NCI-H526 treated with DMSO at 0.1 percent for 48 hours (cell line): ENCODE measurements at regions not wholly inside any gene's neighbourhood (a gene's known extent, or its start where the extent isn't known, plus 50 kb on each side); places are given as distances from the start of the nearest gene placed in this dataset.

Source experiments
- DNase-seq: peaks from one replicate; lab custom pipeline; 2025; lab: John Stamatoyannopoulos, UW

- no peak for DNase-seq
Observed at GRCh38 chr9:8262625-8263622, 463.3 kb upstream of the DMAC1 start.

DNA sequence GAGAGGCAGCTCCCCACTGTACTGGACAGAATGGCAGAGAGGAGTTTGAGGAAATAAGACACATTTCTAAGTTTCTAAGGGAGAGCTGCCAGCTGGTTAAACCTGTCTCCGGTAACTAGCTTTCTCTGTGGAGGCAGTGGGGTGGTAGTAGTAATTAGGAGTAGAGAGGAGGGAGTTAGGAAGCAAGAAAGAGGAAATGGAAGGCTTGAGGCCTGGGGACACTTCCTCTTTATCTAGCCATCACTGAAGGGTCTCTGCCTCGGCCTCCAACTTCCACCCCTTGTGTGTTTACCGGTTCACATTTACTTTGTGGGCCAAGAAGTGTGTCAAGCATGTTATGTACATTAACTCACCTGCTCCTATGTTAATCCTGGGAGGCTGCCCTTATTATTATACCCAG lies 462.2 kb upstream of the DMAC1 start:
- DNase-seq: no peak

DNA sequence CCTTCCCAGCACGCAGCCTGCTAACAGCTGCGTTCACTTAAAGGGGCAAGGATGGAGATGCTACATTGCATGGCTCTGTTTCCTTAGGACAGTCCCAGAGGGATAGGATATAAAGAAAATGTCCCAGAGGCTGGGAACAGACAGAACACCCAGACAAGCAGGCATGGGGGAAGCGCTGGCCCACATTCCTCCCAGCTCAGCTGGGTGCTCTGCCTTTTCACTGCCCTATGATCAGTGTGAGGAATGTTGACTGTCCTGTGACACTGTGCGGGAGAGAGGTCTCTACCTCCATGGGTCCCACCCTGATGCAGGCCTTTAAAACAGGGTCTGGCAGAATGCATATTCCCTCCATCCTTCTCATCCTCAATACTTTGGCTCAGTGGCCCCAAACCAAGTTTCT lies 459.4 kb upstream of the DMAC1 start:
- DNase-seq: no peak

- DNase-seq: no peak
Observed at GRCh38 chr9:8256880-8257279, 457.3 kb upstream of the DMAC1 start.

DNA sequence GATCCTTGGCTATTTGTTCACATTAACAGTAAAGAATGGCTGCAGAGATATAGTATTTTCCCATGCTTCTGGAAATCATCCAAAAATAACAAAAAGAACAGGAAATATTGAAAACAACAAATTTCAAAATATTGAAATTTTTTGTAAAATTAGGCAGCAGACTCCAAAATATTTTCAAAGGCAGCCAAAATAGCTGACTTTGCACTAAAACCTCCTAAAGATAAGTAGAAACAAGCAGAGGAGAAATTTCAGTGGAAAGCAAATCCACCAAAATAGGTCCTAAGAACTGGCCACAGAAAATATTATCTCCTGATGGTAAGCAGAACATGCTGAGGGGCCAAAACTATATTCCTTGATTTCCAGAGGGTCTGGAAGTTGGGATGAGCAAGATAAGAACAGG lies 456.3 kb upstream of the DMAC1 start:
- DNase-seq: no peak

DNA sequence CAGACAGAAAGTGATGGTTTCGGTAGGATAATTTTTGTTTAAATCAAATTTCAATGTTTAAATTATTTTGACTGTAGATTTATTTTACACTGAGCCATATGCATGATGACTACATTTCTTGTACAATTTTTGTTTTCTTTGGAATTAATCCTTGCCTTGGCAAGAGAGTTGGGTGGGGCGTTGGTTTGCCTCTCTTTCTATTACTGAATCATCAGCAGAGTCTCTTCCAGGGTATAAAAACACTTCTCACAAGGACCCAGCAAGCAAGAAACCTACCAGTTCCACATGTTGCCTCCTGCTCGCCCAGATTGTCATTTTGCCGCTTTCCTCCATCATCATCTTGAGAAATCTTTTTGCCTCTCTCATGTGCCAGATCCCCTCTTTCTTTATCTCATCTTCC lies 455.0 kb upstream of the DMAC1 start:
- DNase-seq: no peak

DNA sequence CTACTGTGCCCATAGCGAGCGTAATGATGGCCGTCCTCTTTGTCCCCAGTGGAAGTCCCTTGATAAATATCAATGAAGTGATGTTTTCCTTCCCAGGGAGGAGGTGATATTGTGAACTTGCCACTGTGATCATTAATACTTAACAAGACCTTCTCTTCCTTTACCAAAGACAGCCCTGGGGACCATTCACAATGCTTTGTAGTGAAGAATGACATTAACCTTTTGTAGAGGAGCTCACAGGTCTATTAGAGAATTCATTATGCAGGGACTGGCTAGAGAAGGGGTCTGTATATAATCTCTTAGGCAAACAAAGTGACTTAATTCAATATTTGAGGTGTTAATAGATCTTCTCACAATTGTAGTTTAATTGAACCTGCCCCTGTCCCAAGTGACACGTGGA lies 452.9 kb upstream of the DMAC1 start:
- DNase-seq: no peak

DNA sequence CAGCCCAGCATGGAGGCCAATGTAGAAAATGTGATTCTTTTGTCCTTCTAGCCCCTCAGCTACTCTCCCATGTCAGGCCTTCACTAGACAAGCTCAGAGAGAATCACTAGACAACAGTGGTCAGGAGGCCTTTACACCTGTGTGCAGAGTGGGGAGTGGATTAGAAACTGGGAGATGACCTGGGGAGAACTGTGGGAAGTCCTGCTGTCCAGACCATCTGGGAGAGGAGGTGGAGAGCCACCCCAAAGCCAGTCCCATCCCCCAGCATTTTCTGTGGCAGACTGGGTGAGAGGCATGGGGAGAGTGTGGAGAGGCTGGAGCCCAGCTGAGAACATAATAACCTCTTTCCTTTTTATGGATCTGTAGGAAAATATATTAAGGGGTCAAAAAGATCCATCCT lies 452.0 kb upstream of the DMAC1 start:
- no peak for DNase-seq

GRCh38 chr9:8244505-8245092 lies 445.0 kb upstream of the DMAC1 start:
- no peak for DNase-seq

DNA sequence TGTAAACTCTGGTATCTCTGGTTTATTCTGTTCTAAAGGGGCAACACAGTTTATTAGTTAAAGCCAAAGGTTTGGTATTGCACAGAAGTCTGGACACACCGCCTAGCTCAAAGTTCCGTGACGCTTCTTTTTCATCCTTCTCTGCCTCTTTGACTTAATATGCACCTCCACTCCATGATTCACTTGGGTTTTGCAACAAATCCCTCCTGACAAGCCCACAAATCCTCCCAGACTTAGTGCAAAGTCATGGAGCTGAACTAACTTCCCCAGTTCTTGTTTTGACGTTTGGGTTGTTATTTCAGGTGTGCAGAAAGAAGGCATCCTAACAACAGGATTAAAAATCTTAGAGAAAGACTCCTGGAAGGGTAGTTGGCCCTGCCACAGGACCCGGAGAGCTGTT lies 441.6 kb upstream of the DMAC1 start:
- DNase-seq: no peak

- no peak for DNase-seq
Observed at GRCh38 chr9:8237096-8237495, 437.5 kb upstream of the DMAC1 start.

GRCh38 chr9:8235489-8235888 lies 435.9 kb upstream of the DMAC1 start:
- no peak for DNase-seq

DNA sequence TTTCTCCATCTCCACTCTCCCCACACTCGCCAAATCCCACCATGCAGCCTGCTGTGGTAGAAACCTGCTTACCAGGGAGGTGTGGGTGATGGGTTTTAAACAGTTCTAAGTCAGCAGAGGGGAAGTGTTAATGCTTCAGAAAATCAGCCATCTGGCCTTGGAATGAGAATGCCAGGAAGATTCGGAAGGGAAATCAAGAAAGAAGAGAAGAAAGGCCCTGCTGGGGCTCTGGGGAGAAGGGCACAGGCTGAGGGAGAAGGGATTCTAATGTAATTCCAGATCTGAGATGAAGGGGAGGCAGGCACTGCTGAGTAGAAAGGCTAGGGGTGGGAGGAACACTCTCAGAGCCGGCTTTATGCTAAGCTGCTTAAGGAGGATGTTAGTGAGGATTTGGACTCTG lies 434.7 kb upstream of the DMAC1 start:
- no peak for DNase-seq

GRCh38 chr9:8232726-8233125 lies 433.1 kb upstream of the DMAC1 start:
- DNase-seq: no peak

- DNase-seq: no peak
Observed at GRCh38 chr9:8229226-8229625, 429.6 kb upstream of the DMAC1 start.

GRCh38 chr9:8224381-8224801 lies 424.8 kb upstream of the DMAC1 start:
- no peak for DNase-seq

DNA sequence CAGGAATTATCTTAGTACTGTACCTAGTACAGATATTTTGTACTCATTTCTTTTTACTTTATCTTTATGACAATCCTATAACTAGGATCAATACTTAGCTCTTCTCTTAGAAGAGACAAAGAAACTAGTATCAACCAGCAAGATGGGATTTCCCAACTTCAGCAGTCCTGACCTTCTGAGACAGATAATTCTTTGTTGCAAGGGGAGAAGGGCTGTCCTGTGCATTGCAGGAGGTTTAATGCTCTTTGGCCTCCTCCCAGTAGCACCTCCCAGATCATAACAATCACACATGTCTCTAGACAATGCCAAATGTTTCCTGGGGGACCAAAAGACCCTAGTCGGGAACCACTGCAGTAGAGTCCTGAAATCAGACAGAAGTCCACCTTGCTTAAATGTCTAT lies 424.3 kb upstream of the DMAC1 start:
- DNase-seq: no peak

DNA sequence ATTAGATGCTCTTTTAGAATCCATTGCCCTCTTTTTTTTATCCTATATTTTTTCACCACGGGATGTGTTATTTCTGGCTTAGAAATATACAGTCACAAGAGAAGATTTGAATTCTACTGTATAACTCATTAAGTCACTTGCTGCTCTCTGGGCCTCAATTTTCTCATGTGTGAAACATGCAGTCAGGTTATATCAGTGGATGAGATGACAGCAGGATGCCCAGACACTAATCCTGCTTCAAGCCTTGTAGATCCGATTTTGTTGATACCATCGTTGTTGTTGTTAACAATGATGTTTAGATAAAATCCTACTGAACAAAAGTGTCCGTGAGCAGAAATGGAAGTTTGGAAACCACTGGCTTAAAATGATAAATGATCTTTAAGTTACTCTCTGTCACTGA lies 421.9 kb upstream of the DMAC1 start:
- DNase-seq: no peak

DNA sequence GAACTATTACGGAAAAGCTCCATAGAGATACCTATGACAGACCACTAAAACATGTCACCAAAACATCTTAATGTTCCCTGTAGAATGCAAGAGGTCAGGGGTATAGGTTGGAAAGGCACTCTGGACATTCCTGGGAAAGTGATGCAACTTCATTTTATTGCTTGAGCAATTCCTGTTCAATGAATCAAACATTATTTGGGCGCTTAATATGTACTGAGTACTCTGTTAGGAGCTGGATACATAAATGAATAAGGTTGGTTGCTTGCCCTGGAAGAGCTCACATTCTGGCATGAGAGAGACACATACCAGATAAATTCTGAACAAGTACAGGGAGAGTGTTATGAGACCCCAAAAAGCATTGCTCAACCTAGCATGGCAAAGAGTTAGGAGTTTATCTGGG lies 408.9 kb upstream of the DMAC1 start:
- no peak for DNase-seq

DNA sequence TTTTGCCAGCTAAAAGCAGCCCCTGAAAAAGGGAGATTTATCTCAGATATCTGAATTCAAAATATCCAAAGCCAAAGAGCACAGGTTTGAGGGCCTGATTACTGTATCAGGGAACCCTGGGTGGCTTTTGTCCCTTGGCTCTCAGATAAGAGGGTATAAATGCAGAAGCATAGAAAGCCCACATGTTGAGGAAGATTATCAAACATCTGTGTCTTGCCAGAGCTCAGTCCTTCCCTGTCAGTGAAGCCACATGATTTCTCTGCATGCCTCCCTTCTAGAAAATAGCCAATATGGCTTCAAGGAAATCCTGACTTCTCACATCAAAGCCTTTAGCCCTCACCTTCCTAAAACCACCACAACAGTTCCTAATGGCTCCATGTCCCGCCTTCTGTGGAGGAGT lies 408.0 kb upstream of the DMAC1 start:
- DNase-seq: no peak

- DNase-seq: no peak
Observed at GRCh38 chr9:8206720-8207119, 407.1 kb upstream of the DMAC1 start.

GRCh38 chr9:8205576-8205975 lies 406.0 kb upstream of the DMAC1 start:
- DNase-seq: no peak

GRCh38 chr9:8189881-8190280 lies 390.3 kb upstream of the DMAC1 start:
- DNase-seq: no peak
